Pulmonary artery endothelial cell (primary cell): ENCODE measurements at regions not wholly inside any gene's neighbourhood (a gene's known extent, or its start where the extent isn't known, plus 50 kb on each side); places are given as distances from the start of the nearest gene placed in this dataset.
"Not testable (repeated sequence)": the region's sequence is repeated elsewhere in the genome, so short reads cannot be mapped to it uniquely, and the experiment has no call there.

Experiments used
- DNase-seq: peaks from one replicate; pipeline ENCODE4 v3.0.0-alpha.2; 2011; ENCODE audit warnings: low read depth, low spot score

DNA sequence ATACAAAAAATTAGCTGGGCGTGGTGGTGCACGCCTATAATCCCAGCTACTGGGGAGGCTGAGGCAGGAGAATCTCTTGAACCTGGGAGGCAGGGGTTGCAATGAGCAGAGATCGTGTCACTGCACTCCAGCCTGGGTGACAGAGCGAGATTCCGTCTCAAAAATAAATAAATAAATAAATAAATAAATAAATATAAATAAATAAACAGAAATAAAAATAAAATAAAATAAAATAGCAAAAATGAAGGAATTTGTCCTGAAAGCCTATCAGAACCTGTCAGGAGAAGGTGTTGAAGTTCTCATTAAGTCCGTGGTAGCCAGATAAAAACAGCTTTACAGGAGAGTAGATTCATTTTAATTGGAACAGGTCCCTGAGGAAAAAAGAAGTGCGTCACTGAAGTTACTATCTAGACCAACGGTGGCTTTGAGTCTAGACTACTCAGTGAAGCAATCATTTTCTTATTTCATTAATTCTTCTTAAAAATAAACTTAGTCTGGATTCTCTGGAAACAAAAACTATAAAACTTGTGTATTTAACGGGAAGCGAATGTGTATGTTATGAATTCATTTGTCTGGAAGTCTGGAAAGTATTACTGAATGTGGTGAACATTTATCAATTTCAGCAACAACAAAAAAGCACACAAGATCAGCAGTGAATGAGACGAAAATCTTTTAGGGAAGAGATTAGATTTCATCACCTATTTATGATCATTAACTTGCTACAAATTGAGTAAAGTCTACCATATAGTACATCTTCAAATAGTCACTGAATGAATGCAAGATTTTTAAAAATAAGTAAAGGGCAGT lies 248.5 kb upstream of the PDE3A start:
- DNase-seq, result no peak

DNA sequence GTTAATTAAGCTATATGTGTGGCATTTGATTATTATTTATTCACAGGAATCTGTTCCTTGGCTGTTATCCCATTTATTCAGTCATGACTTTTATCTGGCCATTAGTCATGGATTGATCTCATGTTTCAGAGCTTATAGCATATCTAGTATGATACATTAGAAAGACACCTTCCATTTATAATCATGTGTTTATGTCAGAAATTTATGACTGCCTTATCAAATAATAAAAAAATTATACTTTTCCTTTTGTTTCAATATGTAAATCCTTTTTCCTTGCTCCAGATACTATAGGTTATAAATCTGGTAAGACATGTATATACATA lies 248.0 kb upstream of the PDE3A start:
- no peak for DNase-seq

DNA sequence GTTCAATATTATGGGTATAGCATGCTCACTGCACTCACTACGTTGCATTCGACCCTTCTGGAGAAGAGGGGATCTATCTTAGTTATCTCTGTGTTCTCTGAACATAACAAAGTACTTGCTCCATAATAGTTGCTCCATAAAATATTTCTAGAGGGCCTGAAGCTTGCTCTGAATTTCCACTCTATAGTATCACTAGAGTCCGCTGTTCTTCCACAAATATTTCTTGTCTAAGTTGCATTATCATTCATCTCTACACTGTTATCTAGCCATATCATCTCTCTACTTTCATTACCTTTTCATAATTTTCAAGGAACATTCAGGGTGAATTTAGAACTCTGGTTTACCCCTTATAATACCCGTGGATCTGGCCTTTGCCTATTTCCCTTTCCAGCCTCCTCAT lies 246.1 kb upstream of the PDE3A start:
- no peak for DNase-seq

DNA sequence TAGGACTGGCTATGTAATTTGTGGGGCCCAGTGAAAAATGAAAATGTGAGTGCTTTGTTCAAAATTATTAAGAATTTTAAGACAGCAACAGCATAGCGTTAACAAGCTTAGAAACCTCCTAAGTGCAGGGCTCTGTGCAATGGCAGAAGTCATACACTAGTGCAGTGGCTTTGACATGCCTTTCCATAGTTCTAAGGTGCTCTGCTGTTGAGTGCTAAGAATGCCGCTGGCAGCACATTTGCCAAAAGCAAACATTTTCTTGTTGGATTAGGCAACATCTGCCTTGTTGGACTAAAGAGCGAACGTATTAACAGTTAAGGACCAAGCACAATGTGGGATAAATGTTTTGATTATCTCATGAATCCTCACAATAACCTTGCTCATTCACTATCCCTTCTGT lies 244.9 kb upstream of the PDE3A start:
- DNase-seq, result no peak

DNA sequence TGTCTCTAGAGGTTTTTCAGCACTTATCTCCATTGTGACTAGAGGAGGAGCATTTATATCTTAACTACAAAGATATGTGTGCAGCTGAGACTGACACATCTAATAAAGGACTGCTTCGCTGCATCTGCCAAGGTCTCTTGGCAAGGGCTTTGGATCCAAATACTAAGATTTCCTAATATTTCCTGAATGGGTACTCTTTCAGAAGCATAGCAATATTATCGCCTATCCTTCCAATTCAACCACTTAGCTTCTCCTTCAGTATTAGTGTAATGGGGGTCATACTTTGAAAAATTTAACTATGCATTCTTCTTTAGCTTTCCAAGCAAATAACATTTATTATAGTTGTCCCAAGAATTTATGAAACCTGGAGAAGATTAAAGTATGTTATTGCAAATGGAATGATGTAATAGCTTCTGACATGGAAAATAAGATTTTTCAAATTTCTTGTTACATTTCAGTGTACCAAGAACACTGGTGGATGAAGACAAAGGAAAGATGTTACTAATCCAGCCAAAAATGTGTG lies 243.0 kb upstream of the PDE3A start:
- DNase-seq, result no peak

- DNase-seq, result no peak
Observed at GRCh38 chr12:20126601-20127000, 241.7 kb upstream of the PDE3A start.

- no peak for DNase-seq
Observed at GRCh38 chr12:20127413-20127812, 240.9 kb upstream of the PDE3A start.

- DNase-seq, result no peak
Observed at GRCh38 chr12:20128928-20129327, 239.4 kb upstream of the PDE3A start.

DNA sequence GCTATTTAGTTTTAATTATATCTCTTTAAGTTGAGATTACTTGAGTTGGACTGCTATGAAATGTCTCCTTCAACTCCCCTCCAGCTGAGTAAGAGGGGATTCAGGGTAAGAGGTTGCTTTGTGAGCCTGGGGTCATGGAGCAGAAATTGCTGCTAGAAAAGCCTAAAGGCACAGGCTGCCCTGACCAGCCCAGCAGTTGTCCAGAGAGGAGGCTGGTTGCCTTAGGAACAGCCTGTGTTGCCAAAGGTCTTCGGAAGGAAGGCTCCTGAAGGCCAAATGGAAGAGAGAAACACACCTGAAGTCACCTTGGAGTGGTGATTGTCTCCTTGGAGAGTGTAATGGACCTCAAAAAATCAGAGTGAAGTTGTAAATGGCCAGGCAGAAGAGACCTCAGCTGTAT lies 235.5 kb upstream of the PDE3A start:
- no peak for DNase-seq

GRCh38 chr12:20134652-20135051 lies 233.7 kb upstream of the PDE3A start:
- no peak for DNase-seq

DNA sequence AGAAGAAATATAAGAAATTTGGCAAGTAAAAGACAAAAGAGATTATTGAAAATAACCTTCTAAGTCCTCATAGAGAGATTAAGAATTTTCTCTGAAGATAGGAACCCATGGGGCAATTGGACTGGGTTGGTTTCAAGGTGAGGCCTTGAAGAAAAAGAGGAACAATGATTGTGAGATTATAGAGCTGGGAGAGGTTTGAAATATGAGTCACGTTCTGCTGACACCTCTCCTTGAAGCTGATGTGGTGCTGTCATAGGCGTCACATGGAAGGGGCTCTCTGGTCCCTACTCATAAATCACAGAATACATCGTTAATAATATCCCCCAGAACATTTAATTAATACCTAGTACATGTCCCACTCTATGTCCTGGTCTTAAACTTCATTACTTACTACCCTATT lies 227.6 kb upstream of the PDE3A start:
- DNase-seq, result no peak

DNA sequence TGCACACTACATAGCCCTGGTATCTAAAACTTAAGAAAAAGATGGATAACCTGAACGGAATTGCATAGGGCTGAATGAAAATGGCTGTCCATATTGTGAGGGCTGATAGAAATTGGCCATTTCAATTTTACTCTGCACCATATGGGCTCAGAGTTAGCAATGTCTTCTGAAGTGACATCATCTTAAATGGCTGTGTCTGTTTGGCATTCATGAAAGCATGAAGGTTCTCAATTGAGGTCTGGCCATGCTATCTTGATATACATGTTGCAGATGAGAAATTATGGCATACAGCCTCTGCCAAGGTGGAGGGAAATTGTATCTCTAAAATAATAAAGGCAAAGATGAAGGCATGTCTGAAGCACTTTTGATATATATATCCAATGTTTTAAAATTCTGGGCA lies 226.0 kb upstream of the PDE3A start:
- DNase-seq, result no peak

GRCh38 chr12:20142956-20143355 lies 225.4 kb upstream of the PDE3A start:
- no peak for DNase-seq

DNA sequence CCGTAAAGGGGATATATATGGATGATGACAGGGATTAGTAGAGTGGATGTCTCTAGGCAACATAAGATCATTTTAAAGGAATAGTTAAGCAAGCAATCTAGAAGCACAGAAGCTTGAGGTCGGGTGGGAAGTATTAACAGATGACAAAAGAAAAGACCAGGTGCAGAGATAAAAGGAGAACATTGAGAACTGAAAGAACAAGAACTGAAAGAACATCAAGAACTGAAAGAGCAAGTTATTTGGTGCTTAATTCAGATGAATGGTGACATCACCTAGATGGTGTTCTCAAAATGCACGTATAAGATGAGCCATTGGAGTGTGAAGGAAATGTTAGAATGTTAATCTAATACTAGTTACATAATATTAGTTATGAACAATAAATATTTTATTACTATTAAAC lies 224.0 kb upstream of the PDE3A start:
- DNase-seq, result no peak

DNA sequence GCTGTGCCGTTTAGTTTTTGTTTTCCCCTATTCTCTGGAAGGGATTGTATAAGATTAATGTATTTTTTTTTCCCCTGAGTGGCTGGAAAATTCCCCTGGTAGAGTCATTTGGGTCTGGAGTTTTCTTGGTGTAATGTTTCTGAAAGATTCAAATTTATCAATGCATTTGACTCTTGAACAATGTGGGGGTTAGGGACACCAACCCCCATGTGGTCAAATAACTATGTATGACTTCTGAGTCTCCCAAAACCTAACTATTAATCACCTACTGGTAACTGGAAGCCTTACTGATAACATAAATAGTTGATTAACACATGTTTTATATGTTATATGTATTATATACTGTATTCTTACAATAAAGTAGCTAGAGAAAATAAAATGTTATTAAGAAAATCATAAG lies 220.1 kb upstream of the PDE3A start:
- no peak for DNase-seq

- peak; percentile 82 for DNase-seq
Observed at GRCh38 chr12:20150835-20151422, 217.4 kb upstream of the PDE3A start.

DNA sequence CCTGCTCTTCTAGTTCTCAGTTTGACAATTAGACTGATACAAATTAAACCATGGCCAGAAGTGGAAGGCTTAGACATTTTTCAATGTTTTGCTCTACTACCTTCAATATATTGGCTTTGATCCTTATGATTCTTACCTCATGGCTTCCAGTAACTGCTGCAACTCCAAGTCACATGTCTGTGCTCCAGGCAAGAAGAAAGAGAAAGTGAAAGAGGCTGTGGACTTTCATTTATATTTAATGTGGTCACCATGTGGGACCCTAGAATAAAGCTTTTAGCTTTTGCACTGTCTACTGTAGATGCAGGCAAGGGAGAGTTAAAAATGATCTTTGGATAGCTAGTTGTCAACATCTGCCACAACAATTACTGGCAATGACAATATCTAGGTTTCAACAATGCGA lies 214.3 kb upstream of the PDE3A start:
- DNase-seq, result no peak

GRCh38 chr12:20155374-20155773 lies 213.0 kb upstream of the PDE3A start:
- no peak for DNase-seq

- not testable (repeated sequence) for DNase-seq
Observed at GRCh38 chr12:20160899-20161298, 207.4 kb upstream of the PDE3A start.

DNA sequence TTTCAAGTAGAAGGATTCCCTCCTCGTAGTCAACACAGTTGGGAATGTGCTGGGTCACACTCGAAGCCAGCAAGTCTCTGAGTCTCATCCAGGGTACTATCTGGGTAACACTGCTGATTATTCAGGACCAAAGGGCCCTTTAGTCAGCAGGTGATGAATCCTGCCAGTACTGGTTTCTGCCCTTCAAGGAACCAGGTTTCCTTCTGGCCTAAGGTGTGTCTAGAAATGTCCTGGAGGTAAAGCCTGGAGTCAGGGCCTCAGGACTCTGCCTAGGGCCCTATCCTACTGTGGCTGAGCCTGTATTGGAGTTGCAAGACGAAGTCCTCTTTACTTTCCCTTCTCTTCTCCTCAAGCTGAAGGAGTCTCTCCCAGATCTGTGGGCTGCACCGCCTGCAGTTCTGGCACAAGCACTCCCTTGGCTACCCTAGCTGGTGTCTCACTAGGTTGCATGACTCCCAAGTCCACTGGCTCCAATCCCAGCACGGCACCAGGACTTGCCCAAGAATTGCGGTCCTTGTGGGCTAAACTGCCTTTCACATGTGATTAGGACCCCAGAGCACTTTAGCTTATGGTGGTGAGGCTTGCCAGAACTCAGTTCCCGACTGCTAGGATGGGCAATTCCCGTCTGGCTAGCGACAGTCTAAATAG lies 193.7 kb upstream of the PDE3A start:
- DNase-seq, result no peak

GRCh38 chr12:20175704-20176388 lies 192.5 kb upstream of the PDE3A start:
- no peak for DNase-seq
